ENCODE measurements at regions not wholly inside any gene's neighbourhood (a gene's known extent, or its start where the extent isn't known, plus 50 kb on each side); places are given as distances from the start of the nearest gene placed in this dataset.
"Not testable (repeated sequence)": the region's sequence is repeated elsewhere in the genome, so short reads cannot be mapped to it uniquely, and the experiment has no call there.

DNA sequence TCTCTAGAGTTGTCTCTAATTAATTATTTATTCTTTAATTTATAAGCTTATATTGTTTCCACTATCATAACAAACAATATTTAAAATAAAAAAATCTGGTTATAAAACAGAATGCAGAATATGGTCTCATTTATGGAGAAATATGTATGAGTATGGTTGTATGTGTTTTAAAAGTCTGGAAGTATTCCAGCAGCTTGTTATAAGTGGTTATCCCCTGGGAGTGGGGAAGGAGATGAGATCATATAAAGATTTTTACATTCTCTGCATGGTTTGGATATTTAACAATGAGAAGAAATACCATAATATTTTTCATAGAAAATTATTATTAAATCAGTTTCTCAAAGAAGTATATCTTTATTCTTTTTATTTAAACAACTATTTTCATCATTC lies 135.4 kb upstream of the MB21D2 start:
- DNase-seq (ENCODE audit: low read depth in 1 of 2, low spot score in 2 of 2), result no peak
- Histone ChIP-seq H3K9me3 (replicated peaks) (no peaks in the 10 kb centered on the region), H3K27ac (no peak overlapping the region), H3K4me1 (replicated peaks) (no peaks in the 10 kb centered on the region), H3K4me3 (no peak overlapping the region), H3K27me3 (replicated peaks) (peaks cover 3% of the 10 kb centered on the region; the same call in 1 of the 2 replicates), H3K36me3 (no peaks in the 10 kb centered on the region)

DNA sequence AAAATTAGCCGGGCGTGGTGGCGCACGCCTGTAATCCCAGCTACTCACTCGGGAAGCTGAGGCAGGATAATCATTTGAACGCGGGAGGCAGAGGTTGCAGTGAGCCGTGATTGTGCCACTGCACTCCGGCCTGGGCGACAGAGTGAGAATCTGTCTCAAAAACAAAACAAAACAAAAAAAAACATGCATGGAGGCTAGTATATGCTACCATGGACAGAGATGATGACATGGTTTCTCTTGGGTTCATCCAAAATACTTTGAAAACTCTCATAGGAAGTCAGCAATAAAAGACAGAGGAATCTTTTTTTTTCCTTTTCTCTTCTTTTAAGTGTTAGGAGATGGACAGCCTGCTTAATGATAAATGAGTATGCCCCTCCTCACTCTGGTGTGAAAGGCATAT lies 137.7 kb upstream of the MB21D2 start:
- no peak for DNase-seq (ENCODE audit: low read depth in 1 of 2, low spot score in 2 of 2)
- Histone ChIP-seq H3K36me3 (no peaks in the 10 kb centered on the region), H3K9me3 (replicated peaks) (no peaks in the 10 kb centered on the region), H3K4me3 (no peak overlapping the region), H3K27me3 (replicated peaks) (peaks cover 2% of the 10 kb centered on the region; the same call in 1 of the 2 replicates), H3K27ac (no peak overlapping the region), H3K4me1 (replicated peaks) (no peaks in the 10 kb centered on the region)

DNA sequence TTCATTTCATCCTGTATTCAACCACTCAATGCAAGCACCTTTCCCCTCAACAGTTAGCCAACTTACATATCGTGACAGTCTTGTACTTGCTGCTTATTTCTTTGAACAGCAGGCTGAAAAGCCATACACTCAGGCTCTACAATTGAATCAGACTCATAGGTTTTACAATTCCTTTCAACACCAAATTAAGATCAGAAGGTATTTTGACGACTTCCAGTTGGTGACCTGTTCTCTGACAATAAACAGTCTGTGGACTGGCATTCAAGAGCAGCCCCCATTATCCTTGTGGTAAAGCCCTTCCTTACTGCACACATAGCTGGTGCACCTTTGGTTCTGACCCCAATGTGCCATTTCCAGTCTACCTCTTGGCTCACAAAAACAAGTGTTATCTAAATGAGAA lies 140.0 kb upstream of the MB21D2 start:
- DNase-seq (ENCODE audit: low read depth in 1 of 2, low spot score in 2 of 2), result no peak
- H3K27ac ChIP-seq, result no peak overlapping the region
- no peaks in the 10 kb centered on the region for H3K4me1 ChIP-seq (replicated peaks)
- no peak overlapping the region for H3K4me3 ChIP-seq
- H3K9me3 ChIP-seq (replicated peaks), result no peaks in the 10 kb centered on the region
- H3K36me3 ChIP-seq, result no peaks in the 10 kb centered on the region
- 0 out of 2 replicates have a peak, but pooled peaks cover 2% of the 10 kb centered on the region for H3K27me3 ChIP-seq (replicated peaks)

DNA sequence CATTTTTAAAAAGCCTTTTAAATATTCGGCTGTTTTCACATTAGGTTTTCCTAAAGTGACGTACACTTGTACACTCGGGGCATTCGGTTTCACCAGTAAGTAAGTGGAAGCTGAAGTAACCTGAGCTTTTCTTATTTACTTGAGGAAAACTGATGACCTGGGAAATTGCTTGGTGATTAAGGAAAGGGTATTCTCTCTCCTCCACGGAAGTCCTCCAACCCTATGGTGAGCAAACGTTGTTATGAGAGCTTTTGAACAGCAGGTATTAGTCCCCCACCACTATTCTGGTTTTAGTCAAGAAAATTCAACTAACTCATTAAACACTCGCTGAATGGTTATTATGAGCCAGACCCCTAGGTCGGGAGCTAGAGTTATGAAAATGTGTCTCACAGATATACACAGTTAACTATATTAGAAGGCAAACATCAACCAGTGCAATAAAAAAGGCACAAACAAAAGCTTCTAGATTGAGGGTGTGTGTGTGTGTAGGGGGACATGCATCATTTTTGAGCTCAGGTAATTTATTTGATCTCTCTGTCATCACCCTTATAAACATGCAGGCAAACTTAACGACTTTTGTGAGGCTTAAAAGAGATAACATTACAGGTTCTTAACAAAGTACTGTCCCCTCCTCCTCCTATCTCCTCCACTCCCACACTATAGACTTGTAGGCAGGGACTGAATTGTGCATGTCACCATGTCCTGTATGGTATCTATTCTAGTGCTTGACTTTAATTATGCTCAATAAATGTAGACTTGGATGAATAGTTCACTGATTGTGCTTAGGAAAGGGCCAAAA lies 143.3 kb upstream of the MB21D2 start:
- Histone ChIP-seq H3K4me3 (no peak overlapping the region), H3K36me3 (no peaks in the 10 kb centered on the region), H3K9me3 (replicated peaks) (no peaks in the 10 kb centered on the region), H3K27ac (no peak overlapping the region), H3K27me3 (replicated peaks) (0 out of 2 replicates have a peak, but pooled peaks cover 2% of the 10 kb centered on the region), H3K4me1 (replicated peaks) (no peaks in the 10 kb centered on the region)
- DNase-seq (ENCODE audit: low read depth in 1 of 2, low spot score in 2 of 2), result no peak

DNA sequence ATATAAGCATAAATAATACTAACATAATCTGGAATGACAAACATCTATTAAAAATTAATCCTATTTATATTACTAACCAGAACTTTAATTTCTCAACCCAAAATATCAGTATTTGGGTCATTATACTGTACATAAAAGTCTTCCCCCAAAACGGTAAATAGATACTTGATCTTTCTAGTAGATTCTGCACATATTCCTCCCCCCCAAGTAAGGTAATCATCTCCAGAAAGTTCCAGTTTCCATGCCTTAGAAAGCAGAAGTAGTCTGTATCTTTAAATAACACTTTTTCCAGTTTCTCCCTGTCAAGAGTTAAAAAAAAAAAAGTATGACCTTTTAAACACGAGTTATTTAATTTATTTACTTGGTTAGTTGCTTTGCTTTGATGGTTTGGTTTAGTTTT lies 150.7 kb upstream of the MB21D2 start:
- H3K9me3 ChIP-seq (replicated peaks), result no peaks in the 10 kb centered on the region
- H3K36me3 ChIP-seq, result no peaks in the 10 kb centered on the region
- H3K27me3 ChIP-seq (replicated peaks), result no peaks in the 10 kb centered on the region
- no peak overlapping the region for H3K27ac ChIP-seq
- DNase-seq (ENCODE audit: low read depth in 1 of 2, low spot score in 2 of 2), result no peak
- H3K4me3 ChIP-seq, result no peak overlapping the region
- no peaks in the 10 kb centered on the region for H3K4me1 ChIP-seq (replicated peaks)

DNA sequence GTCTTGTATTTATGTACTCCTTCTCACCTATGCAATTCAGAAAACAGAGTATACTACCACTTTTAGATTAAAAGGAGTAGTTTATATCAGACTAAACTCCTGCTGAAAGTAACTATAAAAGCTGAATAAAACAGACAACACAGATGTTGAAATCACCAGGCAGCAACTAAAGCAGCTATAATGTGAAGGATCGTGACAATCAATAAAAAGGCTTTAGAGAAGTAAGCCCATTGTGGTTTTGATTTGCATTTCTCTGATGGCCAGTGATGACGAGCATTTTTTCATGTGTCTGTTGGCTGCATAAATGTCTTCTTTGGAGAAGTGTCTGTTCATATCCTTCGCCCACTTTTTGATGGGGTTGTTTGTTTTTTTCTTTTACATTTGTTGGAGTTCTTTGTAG lies 152.1 kb upstream of the MB21D2 start:
- H3K4me1 ChIP-seq (replicated peaks); H3K27me3 ChIP-seq (replicated peaks); H3K36me3 ChIP-seq; H3K27ac ChIP-seq; DNase-seq (ENCODE audit: low read depth in 1 of 2, low spot score in 2 of 2); H3K9me3 ChIP-seq (replicated peaks); H3K4me3 ChIP-seq: not testable (repeated sequence)

DNA sequence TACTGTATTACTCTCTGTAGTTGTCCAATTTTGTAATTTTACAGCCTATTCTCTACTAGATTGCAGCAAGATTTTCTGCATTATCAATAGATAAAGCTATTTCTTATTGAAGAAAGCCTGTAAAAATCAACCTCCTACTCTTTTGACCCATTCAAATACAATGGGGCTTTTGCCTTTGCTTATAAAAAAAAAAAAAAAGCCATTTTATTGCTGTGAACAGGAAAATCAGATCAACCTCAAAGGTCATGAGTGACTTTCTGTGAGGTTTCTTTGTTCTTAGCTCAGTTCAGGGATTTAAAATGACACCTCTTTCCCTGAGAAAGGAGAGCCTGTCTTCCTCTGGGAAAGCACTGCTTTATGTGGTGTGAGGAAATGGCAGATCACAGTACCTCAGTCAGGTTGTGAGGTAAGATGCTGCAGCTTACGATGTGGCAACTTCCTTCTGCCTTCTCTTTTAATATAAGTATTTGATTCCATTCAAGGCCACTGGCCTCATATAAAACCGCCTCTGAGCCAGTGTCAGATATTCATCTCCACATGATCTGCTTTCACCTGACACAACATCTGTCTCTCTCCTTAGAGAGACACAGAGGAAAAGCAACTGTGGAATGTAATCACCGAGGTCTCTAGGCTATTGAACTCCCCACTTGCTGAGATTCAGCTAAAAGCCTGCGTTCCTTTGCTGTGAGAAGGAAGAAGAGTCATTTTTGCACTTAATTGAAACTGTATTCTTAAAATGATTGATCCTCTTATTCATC lies 161.5 kb upstream of the MB21D2 start:
- no peaks in the 10 kb centered on the region for H3K36me3 ChIP-seq
- no peak for DNase-seq (ENCODE audit: low read depth in 1 of 2, low spot score in 2 of 2)
- no peaks in the 10 kb centered on the region for H3K4me1 ChIP-seq (replicated peaks)
- H3K27ac ChIP-seq, result no peak overlapping the region
- no peak overlapping the region for H3K4me3 ChIP-seq
- no peaks in the 10 kb centered on the region for H3K9me3 ChIP-seq (replicated peaks)
- no peaks in the 10 kb centered on the region for H3K27me3 ChIP-seq (replicated peaks)

DNA sequence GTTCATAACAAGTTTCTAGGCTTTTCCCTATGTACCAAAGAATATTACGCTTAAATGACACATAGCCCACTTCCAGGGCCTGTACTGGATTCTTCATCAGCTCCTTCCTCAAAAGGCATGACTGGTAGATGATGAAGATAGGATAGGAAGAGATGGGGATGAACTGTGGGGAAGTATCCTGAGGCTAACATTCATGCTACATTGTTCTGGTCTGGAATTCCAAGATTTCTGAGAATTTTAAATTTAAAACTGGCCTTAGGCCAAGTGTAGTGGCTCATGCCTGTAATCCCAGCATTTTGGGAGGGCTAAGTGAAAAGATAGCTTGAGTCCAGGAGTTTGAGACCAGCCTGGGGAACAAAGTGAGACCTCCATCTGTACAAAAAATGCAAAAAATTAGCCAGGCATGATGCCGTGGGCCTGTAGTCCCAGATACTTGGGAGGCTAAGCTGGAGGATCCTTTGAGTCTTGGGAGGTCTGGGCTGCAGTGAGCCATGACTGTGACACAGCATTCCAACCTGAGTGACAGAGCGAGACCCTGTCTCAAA lies 160.1 kb upstream of the PLAAT1 start:
- H3K27me3 ChIP-seq (replicated peaks), result no peaks in the 10 kb centered on the region
- no peak overlapping the region for H3K4me3 ChIP-seq
- no peak overlapping the region for H3K27ac ChIP-seq
- no peaks in the 10 kb centered on the region for H3K9me3 ChIP-seq (replicated peaks)
- no peak for DNase-seq (ENCODE audit: low read depth in 1 of 2, low spot score in 2 of 2)
- no peaks in the 10 kb centered on the region for H3K4me1 ChIP-seq (replicated peaks)
- H3K36me3 ChIP-seq, result no peaks in the 10 kb centered on the region

DNA sequence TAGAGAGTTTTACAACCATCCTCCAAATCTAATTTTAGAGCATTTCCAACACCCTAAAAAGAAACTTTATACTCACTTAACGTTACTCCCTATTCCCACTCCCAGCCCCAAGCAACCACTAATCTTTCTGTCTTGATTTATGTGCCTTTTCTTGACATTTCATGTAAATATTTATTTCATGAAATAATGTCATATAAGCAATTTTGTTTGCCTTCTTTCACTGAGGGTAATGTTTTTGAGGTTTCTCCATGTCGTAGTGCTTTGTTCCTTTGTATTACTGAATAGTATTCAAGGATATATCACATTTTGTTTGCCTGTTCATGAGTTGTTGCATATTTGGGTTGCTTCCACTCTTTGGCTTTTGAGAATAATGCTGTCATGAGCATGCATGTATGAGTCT lies 155.4 kb upstream of the PLAAT1 start:
- no peak overlapping the region for H3K4me3 ChIP-seq
- no peak for DNase-seq (ENCODE audit: low read depth in 1 of 2, low spot score in 2 of 2)
- no peaks in the 10 kb centered on the region for H3K9me3 ChIP-seq (replicated peaks)
- no peaks in the 10 kb centered on the region for H3K4me1 ChIP-seq (replicated peaks)
- H3K36me3 ChIP-seq, result no peaks in the 10 kb centered on the region
- H3K27me3 ChIP-seq (replicated peaks), result no peaks in the 10 kb centered on the region; the same call in 1 of the 2 replicates
- no peak overlapping the region for H3K27ac ChIP-seq

DNA sequence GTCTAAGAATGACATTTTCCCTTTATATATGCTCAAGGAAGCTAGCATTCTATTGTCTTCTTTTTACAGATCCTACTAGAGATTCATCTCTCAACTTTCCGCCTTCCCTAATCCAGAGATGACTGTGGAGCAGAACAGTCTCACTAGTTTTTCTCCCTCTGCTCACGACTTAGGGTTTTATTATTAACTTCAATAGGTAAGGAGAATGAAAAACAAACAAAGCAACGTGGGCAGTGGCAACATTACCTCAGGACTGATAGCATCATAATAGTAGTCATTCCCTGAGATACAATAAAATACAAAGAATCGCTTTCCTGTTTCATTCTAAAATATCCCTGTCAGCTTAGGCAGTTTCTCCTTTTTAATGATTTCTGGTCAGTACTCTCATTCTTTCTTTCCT lies 154.3 kb upstream of the PLAAT1 start:
- Histone ChIP-seq H3K36me3 (no peaks in the 10 kb centered on the region), H3K4me3 (no peak overlapping the region), H3K27me3 (replicated peaks) (no peaks in the 10 kb centered on the region; the same call in 1 of the 2 replicates), H3K9me3 (replicated peaks) (no peaks in the 10 kb centered on the region), H3K4me1 (replicated peaks) (no peaks in the 10 kb centered on the region), H3K27ac (no peak overlapping the region)
- no peak for DNase-seq (ENCODE audit: low read depth in 1 of 2, low spot score in 2 of 2)

DNA sequence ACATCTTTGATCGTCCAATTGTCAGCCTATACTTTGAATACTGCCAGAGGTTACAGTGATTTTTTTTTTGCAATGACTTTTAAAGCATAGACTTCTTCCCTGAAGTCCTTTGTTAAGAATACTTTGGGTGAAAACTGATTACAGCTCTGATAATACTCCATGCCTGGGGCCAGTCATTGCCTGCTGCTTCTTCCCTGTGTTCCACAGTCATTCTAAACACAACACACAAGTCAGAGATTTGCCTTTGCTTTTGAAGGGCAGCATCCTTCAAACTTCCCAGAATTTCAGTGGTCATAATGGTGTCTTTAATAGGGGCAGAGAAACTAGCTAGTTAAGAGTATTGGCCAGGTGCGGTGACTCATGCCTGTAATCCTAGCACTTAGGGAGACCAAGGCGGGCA lies 153.7 kb upstream of the PLAAT1 start:
- H3K27me3 ChIP-seq (replicated peaks), result no peaks in the 10 kb centered on the region; the same call in 1 of the 2 replicates
- DNase-seq (ENCODE audit: low read depth in 1 of 2, low spot score in 2 of 2), result no peak
- H3K36me3 ChIP-seq, result no peaks in the 10 kb centered on the region
- H3K9me3 ChIP-seq (replicated peaks), result no peaks in the 10 kb centered on the region
- H3K4me1 ChIP-seq (replicated peaks), result no peaks in the 10 kb centered on the region
- H3K4me3 ChIP-seq, result no peak overlapping the region
- H3K27ac ChIP-seq, result no peak overlapping the region

DNA sequence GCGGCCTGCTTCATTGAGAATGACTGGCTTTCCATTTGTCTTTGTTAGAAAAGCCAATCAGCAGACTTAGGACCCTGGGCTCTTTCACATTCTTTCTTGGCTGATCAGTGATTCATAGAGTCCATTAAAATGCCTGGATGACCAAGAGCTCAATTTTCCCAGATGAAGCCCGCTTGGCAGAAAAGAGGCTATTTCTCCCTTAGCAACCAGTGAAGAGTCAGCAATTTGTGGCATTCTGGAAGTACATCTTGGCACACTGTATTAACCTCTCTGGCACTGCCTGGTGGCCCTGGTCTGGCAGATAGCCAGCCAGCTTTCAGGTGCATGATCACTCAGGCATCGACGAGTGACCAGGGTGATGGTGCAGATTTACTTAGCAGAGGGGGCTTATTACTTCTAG lies 145.7 kb upstream of the PLAAT1 start:
- Histone ChIP-seq H3K4me1 (replicated peaks) (no peaks in the 10 kb centered on the region), H3K9me3 (replicated peaks) (no peaks in the 10 kb centered on the region)

DNA sequence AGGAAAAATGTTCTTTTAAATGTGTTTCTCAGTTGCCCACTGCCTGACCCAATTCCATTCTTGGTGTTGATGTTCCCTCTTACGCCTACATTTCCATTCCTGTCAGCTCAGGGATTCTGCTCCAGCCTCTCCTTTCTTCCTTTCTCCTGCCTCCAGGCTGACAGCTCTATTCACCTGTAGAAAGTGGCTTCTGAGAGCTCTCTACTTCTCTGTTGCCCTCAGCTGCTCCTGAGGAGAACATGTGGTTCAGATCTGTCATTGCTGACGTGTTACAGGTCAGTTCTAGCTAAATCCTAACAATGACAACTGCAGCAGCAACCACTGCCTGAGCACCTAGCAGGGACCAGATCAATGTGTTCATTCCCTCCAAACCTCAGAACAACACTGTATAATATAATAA lies 144.9 kb upstream of the PLAAT1 start:
- Histone ChIP-seq H3K4me3 (no peak overlapping the region), H3K27me3 (replicated peaks) (no peaks in the 10 kb centered on the region), H3K4me1 (replicated peaks) (no peaks in the 10 kb centered on the region), H3K27ac (no peak overlapping the region), H3K36me3 (no peaks in the 10 kb centered on the region), H3K9me3 (replicated peaks) (no peaks in the 10 kb centered on the region)
- DNase-seq (ENCODE audit: low read depth in 1 of 2, low spot score in 2 of 2), result no peak

More for the DNA sequence above, 145.7 kb upstream of the PLAAT1 start:
- DNase-seq (ENCODE audit: low read depth in 1 of 2, low spot score in 2 of 2), result no peak
- no peaks in the 10 kb centered on the region; the same call in 1 of the 2 replicates for H3K27me3 ChIP-seq (replicated peaks)
- H3K27ac ChIP-seq, result no peak overlapping the region
- H3K4me3 ChIP-seq, result no peak overlapping the region
- no peaks in the 10 kb centered on the region for H3K36me3 ChIP-seq
